Activated CD8-positive, alpha-beta T cell treated with anti-CD3 and anti-CD28 coated beads for 36 hours (primary cell): ENCODE measurements at regions not wholly inside any gene's neighbourhood (a gene's known extent, or its start where the extent isn't known, plus 50 kb on each side); places are given as distances from the start of the nearest gene placed in this dataset.

Source experiments
- ATAC-seq: fragments of 200-7000 bp; cut with Tn5 transposase; one replicate; pipeline ENCODE4 v1.10.0; 2021; ENCODE audit warnings: mild to moderate bottlenecking, moderate library complexity
- CTCF ChIA-PET: fragments of 350-600 bp; sonication (Branson Sonifier 250); formaldehyde crosslinking; loops from one replicate; lab custom pipeline; 2021; ENCODE audit warnings: antibody characterized with exemption; lab: Charles Lee
- POLR2A ChIA-PET: fragments of 350-600 bp; sonication (Branson Sonifier 250); formaldehyde crosslinking; loops from one replicate; lab custom pipeline; 2021; ENCODE audit warnings: antibody characterized with exemption; lab: Charles Lee
- DNase-seq: peaks from one replicate; pipeline ENCODE4 v3.0.0-alpha.2; 2020
- H3K27ac Mint-ChIP-seq: one replicate; pipeline ENCODE4 v1.8.0; 2021; ENCODE audit warnings: mild to moderate bottlenecking, mixed read lengths
- H3K27me3 Mint-ChIP-seq: one replicate; pipeline ENCODE4 v1.8.0; 2021; ENCODE audit warnings: mixed read lengths
- H3K36me3 Mint-ChIP-seq: one replicate; pipeline ENCODE4 v1.8.0; 2021; ENCODE audit warnings: low read depth, mixed read lengths
- H3K4me1 Mint-ChIP-seq: one replicate; pipeline ENCODE4 v1.8.0; 2021; ENCODE audit warnings: low read depth, mixed read lengths
- H3K4me3 Mint-ChIP-seq: one replicate; pipeline ENCODE4 v1.8.0; 2021; ENCODE audit warnings: mild to moderate bottlenecking, moderate library complexity, mixed read lengths
- H3K9me3 Mint-ChIP-seq: one replicate; pipeline ENCODE4 v1.8.0; 2021; ENCODE audit warnings: mixed read lengths
- CTCF ChIP-seq: fragments of 200-600 bp; IDR thresholded peaks from one replicate; pipeline ENCODE4 v1.8.0; 2022; ENCODE audit warnings: antibody characterized with exemption, mild to moderate bottlenecking
- intact Hi-C: fragments of 100-400 bp; cut with micrococcal nuclease; formaldehyde crosslinking; loops from one replicate; pipeline ENCODE4 v1.10.0; 2022

GRCh38 chr10:78651287-78651686, 417.5 kb upstream of the ZMIZ1 start:
- no peak for TF ChIP-seq CTCF
- no peaks in the 10 kb centered on the region for H3K36me3 Mint-ChIP-seq
- peaks cover 9% of the 10 kb centered on the region for H3K27me3 Mint-ChIP-seq
- intact Hi-C loops = no loop called here
- DNase-seq (no peak), ATAC-seq (no peak)
- H3K4me1 Mint-ChIP-seq = no peaks in the 10 kb centered on the region
- CTCF ChIA-PET = interaction anchor here (1.0 kb wide), 1 partner anchor 14 kb away, joined by 3 read pairs; no protein-coding TSS in a partner anchor
- no peak overlapping the region for H3K4me3 Mint-ChIP-seq
- POLR2A ChIA-PET = no interaction called here
- no peak overlapping the region for H3K27ac Mint-ChIP-seq
- no peaks in the 10 kb centered on the region for H3K9me3 Mint-ChIP-seq

- ChIA-PET POLR2A (no interaction called here), CTCF (interaction anchor here (1.2 kb wide), 1 partner anchor 11 kb away, joined by 3 read pairs; no protein-coding TSS in a partner anchor)
- Mint-ChIP-seq H3K4me1 (no peaks in the 10 kb centered on the region), H3K27ac (no peak overlapping the region), H3K9me3 (no peaks in the 10 kb centered on the region), H3K36me3 (no peaks in the 10 kb centered on the region), H3K27me3 (peaks cover 10% of the 10 kb centered on the region), H3K4me3 (no peak overlapping the region)
- intact Hi-C loops = no loop called here
- ATAC-seq = no peak
- no peak for DNase-seq
- TF ChIP-seq CTCF = no peak
Observed at GRCh38 chr10:78653555-78653954, 415.2 kb upstream of the ZMIZ1 start.

GRCh38 chr10:78654047-78654590, 414.6 kb upstream of the ZMIZ1 start:
- DNase-seq = no peak
- Mint-ChIP-seq H3K27me3 (peaks cover 10% of the 10 kb centered on the region), H3K9me3 (no peaks in the 10 kb centered on the region), H3K27ac (no peak overlapping the region), H3K36me3 (no peaks in the 10 kb centered on the region), H3K4me1 (no peaks in the 10 kb centered on the region), H3K4me3 (no peak overlapping the region)
- no peak for ATAC-seq
- TF ChIP-seq CTCF = no peak
- intact Hi-C loops = no loop called here
- POLR2A ChIA-PET = no interaction called here
- CTCF ChIA-PET = interaction anchor here (1.2 to 4.4 kb wide), 2 partner anchors 11 to 607 kb away, joined by 3 to 20 read pairs; no protein-coding TSS in a partner anchor

- ATAC-seq (no peak), DNase-seq (no peak)
- H3K36me3 Mint-ChIP-seq = no peaks in the 10 kb centered on the region
- H3K27ac Mint-ChIP-seq = no peak overlapping the region
- ChIA-PET CTCF (interaction anchor here (0.9 to 4.4 kb wide), 3 partner anchors 9 to 609 kb away, joined by 4 to 20 read pairs (median 4); no protein-coding TSS in a partner anchor), POLR2A (no interaction called here)
- no peak for TF ChIP-seq CTCF
- H3K4me1 Mint-ChIP-seq = no peaks in the 10 kb centered on the region
- H3K4me3 Mint-ChIP-seq = no peak overlapping the region
- intact Hi-C loops = loop anchor here (5.0 kb wide), 1 partner anchor 609 kb away; no protein-coding TSS in a partner anchor
- peaks cover 8% of the 10 kb centered on the region for H3K27me3 Mint-ChIP-seq
- H3K9me3 Mint-ChIP-seq = no peaks in the 10 kb centered on the region
Observed at GRCh38 chr10:78655979-78656378, 412.8 kb upstream of the ZMIZ1 start.

GRCh38 chr10:78656417-78657162, 412.2 kb upstream of the ZMIZ1 start:
- peaks cover 5% of the 10 kb centered on the region for H3K27me3 Mint-ChIP-seq
- H3K4me1 Mint-ChIP-seq = no peaks in the 10 kb centered on the region
- no peaks in the 10 kb centered on the region for H3K36me3 Mint-ChIP-seq
- TF ChIP-seq CTCF = no peak
- no peaks in the 10 kb centered on the region for H3K9me3 Mint-ChIP-seq
- intact Hi-C loops = loop anchor here (5.0 kb wide), 1 partner anchor 609 kb away; no protein-coding TSS in a partner anchor
- ATAC-seq (no peak), DNase-seq (no peak)
- CTCF ChIA-PET = interaction anchor here (0.9 to 4.4 kb wide), 3 partner anchors 9 to 609 kb away, joined by 4 to 20 read pairs (median 4); no protein-coding TSS in a partner anchor
- no peak overlapping the region for H3K27ac Mint-ChIP-seq
- no peak overlapping the region for H3K4me3 Mint-ChIP-seq
- POLR2A ChIA-PET = no interaction called here
